NCI-H1417 treated with DMSO at 0.1 percent for 48 hours (cell line): ENCODE measurements at regions not wholly inside any gene's neighbourhood (a gene's known extent, or its start where the extent isn't known, plus 50 kb on each side); places are given as distances from the start of the nearest gene placed in this dataset.
"Not testable (repeated sequence)": the region's sequence is repeated elsewhere in the genome, so short reads cannot be mapped to it uniquely, and the experiment has no call there.

ENCODE experiments used
- DNase-seq: peaks from one replicate; lab custom pipeline; 2025; lab: John Stamatoyannopoulos, UW

- DNase-seq: no peak
These were observed 196.3 kb downstream of the DCDC2C start for GRCh38 chr2:3899536-3900155.

GRCh38 chr2:3902131-3902530 is 198.8 kb downstream of the DCDC2C start:
- no peak for DNase-seq

GRCh38 chr2:3904061-3904460 is 200.7 kb downstream of the DCDC2C start:
- DNase-seq: no peak

GRCh38 chr2:3908498-3908897 is 205.1 kb downstream of the DCDC2C start:
- not testable (repeated sequence) for DNase-seq

- no peak for DNase-seq
These were observed 208.6 kb downstream of the DCDC2C start for GRCh38 chr2:3911882-3912455.

GRCh38 chr2:3913166-3913565 is 209.8 kb downstream of the DCDC2C start:
- no peak for DNase-seq

- no peak for DNase-seq
These were observed 210.9 kb downstream of the DCDC2C start for GRCh38 chr2:3914241-3914640.

GRCh38 chr2:3927031-3927430 is 223.7 kb downstream of the DCDC2C start:
- DNase-seq: no peak

GRCh38 chr2:3929374-3929773 is 226.0 kb downstream of the DCDC2C start:
- no peak for DNase-seq

- no peak for DNase-seq
These were observed 226.9 kb downstream of the DCDC2C start for GRCh38 chr2:3930246-3930645.

GRCh38 chr2:3940661-3941060 is 237.3 kb downstream of the DCDC2C start:
- no peak for DNase-seq

- no peak for DNase-seq
These were observed 239.5 kb downstream of the DCDC2C start for GRCh38 chr2:3942841-3943240.

- no peak for DNase-seq
These were observed 240.7 kb downstream of the DCDC2C start for GRCh38 chr2:3944071-3944470.

- no peak for DNase-seq
These were observed 241.5 kb downstream of the DCDC2C start for GRCh38 chr2:3944841-3945240.

GRCh38 chr2:3948191-3948590 is 244.8 kb downstream of the DCDC2C start:
- no peak for DNase-seq

- no peak for DNase-seq
These were observed 248.0 kb downstream of the DCDC2C start for GRCh38 chr2:3951131-3951954.

- no peak for DNase-seq
These were observed 249.6 kb downstream of the DCDC2C start for GRCh38 chr2:3952866-3953516.

GRCh38 chr2:3954261-3954660 is 250.9 kb downstream of the DCDC2C start:
- no peak for DNase-seq

GRCh38 chr2:3956406-3956805 is 253.0 kb downstream of the DCDC2C start:
- DNase-seq: no peak

GRCh38 chr2:3956892-3957291 is 253.5 kb downstream of the DCDC2C start:
- no peak for DNase-seq

GRCh38 chr2:3958465-3958864 is 255.1 kb downstream of the DCDC2C start:
- DNase-seq: no peak

- no peak for DNase-seq
These were observed 255.6 kb downstream of the DCDC2C start for GRCh38 chr2:3958969-3959368.

GRCh38 chr2:3959372-3959771 is 256.0 kb downstream of the DCDC2C start:
- peak; percentile 47 for DNase-seq
